SJSA1 (cell line): ENCODE measurements at regions not wholly inside any gene's neighbourhood (a gene's known extent, or its start where the extent isn't known, plus 50 kb on each side); places are given as distances from the start of the nearest gene placed in this dataset.

ENCODE experiments used
- DNase-seq, 2 experiments: peaks; one replicate each; pipeline ENCODE4 v3.0.0-alpha.2; 2015 to 2020; ENCODE audit warnings: low spot score in 2 of 2, low read depth in 1 of 2
- H3K27ac ChIP-seq: fragments of 250-450 bp; sonication (Bioruptor Pico); 2 replicates; pipeline ENCODE4 v1.5.1; 2020; ENCODE audit warnings: mild to moderate bottlenecking, moderate library complexity
- H3K27me3 ChIP-seq: fragments of 250-450 bp; sonication (Bioruptor Pico); replicated peaks from 2 replicates; pipeline ENCODE4 v1.5.1; 2020; ENCODE audit warnings: mild to moderate bottlenecking, moderate library complexity
- H3K36me3 ChIP-seq: fragments of 250-450 bp; sonication (Bioruptor Pico); 2 replicates; pipeline ENCODE4 v1.5.1; 2020; ENCODE audit warnings: mild to moderate bottlenecking
- H3K4me1 ChIP-seq: fragments of 250-450 bp; sonication (Bioruptor Pico); replicated peaks from 2 replicates; pipeline ENCODE4 v1.6.1; 2021; ENCODE audit warnings: mild to moderate bottlenecking
- H3K4me3 ChIP-seq: fragments of 250-450 bp; sonication (Bioruptor Pico); 2 replicates; pipeline ENCODE4 v1.5.1; 2020; ENCODE audit warnings: mild to moderate bottlenecking
- H3K9me3 ChIP-seq: fragments of 250-450 bp; sonication (Bioruptor Pico); replicated peaks from 2 replicates; pipeline ENCODE4 v1.5.1; 2020; ENCODE audit warnings: mild to moderate bottlenecking

DNA sequence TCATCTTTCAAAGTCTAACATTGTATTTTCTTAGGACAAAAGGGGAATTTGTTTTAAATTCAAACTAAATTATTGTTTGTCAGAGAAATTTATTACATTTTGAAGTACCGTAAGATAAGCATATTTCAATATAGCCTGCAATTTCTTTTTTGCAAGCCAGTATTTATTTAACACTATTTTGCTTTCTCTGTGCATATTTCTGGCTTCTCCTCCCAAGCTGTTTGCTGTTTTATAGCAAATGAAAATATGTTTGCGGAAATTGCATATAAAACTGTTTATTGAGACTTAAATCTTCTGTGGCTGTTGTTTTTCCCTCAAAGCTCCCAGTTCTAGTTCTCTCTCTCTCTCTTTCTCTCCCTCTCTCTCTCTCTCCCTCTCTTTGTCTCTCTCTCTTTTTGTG lies 866.8 kb downstream of the FAM181B start:
- no peak for DNase-seq
- Histone ChIP-seq H3K36me3 (no peaks in the 10 kb centered on the region), H3K4me1 (no peaks in the 10 kb centered on the region), H3K9me3 (no peaks in the 10 kb centered on the region), H3K27me3 (no peaks in the 10 kb centered on the region), H3K4me3 (no peak overlapping the region), H3K27ac (no peak overlapping the region)

DNA sequence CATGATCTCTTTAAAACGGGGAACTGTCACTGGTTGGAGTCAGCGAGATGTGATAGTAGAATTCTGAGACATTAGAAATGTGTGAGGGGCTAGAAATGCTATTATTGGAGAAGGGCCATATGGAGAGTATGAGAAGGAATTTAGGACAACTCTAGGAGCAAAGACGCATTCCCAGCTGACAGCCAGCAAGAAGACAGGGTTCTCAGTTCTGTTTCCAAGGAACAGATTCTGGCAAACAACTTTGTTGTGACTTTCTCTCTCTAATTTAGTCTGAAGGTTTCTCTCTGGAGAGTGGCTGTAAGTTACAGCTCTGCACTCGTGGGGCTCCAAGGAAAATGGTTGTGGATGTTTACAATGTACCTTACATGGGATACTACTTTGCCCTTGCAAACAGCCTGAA lies 876.3 kb downstream of the FAM181B start:
- Histone ChIP-seq H3K4me1 (no peaks in the 10 kb centered on the region), H3K27ac (no peak overlapping the region), H3K4me3 (no peak overlapping the region), H3K27me3 (no peaks in the 10 kb centered on the region), H3K9me3 (no peaks in the 10 kb centered on the region), H3K36me3 (no peaks in the 10 kb centered on the region)
- no peak for DNase-seq

DNA sequence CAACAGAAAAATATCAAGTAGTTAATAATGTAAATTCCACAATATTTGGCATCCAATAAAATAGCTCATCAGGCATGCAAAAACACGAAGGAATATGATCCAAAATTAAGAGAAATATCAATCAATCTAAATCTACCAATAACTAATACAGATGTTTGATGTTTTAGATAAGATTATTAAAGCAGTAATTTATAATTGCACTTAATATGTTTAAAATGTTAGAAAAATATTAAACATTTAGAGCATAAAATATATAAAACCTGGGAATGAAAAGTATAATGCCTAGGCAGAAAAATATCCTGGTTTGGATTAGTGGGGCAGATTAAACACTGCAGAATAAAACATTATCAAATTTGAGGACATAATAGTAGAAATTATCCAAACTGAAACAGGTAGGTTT lies 879.9 kb downstream of the FAM181B start:
- Histone ChIP-seq H3K4me3 (no peak overlapping the region), H3K9me3 (no peaks in the 10 kb centered on the region), H3K27ac (no peak overlapping the region), H3K27me3 (no peaks in the 10 kb centered on the region), H3K36me3 (no peaks in the 10 kb centered on the region), H3K4me1 (no peaks in the 10 kb centered on the region)
- DNase-seq = no peak

DNA sequence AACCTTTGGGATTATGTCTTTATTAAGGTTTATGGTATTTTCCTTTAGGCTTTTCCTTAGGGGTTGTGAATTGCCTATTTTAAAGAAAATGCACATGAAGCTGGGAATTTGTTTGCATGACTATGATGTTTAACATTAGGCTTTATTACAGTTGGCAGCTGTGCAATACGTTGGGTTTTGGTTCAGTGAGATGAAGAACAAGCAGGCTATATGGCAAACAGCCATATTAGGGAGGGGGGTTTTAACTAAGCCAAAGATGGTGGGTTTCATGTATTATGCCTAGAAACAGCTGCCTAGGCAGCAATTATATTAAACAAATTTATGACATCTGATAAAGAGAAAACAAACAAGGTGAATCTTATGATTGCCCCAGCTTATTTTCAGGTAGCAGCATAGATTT lies 880.8 kb downstream of the FAM181B start:
- H3K4me1 ChIP-seq = no peaks in the 10 kb centered on the region
- no peak overlapping the region for H3K4me3 ChIP-seq
- H3K27me3 ChIP-seq = no peaks in the 10 kb centered on the region
- H3K27ac ChIP-seq = no peak overlapping the region
- H3K36me3 ChIP-seq = no peaks in the 10 kb centered on the region
- DNase-seq = no peak
- no peaks in the 10 kb centered on the region for H3K9me3 ChIP-seq

DNA sequence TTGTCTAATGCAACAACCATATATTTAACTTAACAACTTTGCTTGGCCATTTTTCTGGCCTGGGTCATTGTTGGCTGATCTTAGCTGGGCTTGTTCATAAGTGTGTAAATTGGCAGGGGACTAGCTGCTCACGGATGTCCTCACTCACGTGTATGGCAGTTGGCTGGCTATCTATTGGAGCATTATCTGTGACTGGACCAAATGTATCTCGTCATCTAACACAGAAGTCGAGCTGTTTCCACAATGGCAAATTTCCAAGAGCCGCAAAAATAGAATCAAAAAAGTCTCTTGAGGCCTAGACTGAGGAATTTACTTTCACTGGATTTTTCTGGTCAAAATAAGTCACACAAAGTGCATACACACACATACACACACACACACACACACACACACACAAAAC lies 893.3 kb downstream of the FAM181B start:
- Histone ChIP-seq H3K4me3 (no peak overlapping the region), H3K27me3 (no peaks in the 10 kb centered on the region), H3K36me3 (no peaks in the 10 kb centered on the region), H3K27ac (no peak overlapping the region), H3K9me3 (no peaks in the 10 kb centered on the region), H3K4me1 (no peaks in the 10 kb centered on the region)
- no peak for DNase-seq

DNA sequence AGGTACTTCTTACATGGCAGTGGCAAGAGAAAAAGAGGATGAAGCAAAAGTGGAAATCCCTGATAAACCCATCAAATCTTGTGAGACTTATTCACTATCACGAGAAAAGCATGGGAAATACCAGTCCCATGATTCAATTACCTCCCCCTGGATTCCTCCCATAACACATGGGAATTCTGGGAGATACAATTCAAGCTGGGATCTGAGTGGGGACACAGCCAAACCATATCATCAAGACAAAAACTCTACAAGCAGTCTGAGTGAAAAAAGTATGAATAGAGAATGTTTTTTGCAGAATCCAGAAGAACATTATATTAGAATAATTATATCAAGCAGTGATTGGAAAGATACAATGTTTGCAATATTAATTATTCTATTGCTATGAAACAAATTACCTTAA lies 893.7 kb downstream of the FAM181B start:
- DNase-seq = no peak
- Histone ChIP-seq H3K36me3 (no peaks in the 10 kb centered on the region), H3K27me3 (no peaks in the 10 kb centered on the region)

DNA sequence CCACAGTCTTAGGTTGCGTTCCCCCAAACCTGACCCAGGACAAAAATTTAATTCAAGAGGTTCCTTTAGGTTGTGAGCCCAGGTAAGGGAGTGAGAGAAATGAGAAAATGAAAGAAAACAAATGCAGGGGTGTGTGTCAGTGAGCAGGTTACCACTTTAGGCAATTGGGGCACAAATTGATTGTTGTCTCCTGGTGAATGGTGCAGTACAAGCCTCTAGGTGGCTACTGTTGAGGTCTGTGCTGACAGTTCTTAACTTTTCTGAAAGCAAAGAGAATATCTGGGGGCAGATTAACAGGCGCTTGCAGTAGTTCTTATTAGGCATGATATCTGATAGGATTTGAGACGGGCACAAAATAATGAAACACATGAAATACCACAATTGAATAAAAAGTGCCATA lies 894.6 kb downstream of the FAM181B start:
- no peaks in the 10 kb centered on the region for H3K4me1 ChIP-seq
- DNase-seq = no peak
- H3K27me3 ChIP-seq = no peaks in the 10 kb centered on the region
- H3K27ac ChIP-seq = no peak overlapping the region
- no peak overlapping the region for H3K4me3 ChIP-seq
- no peaks in the 10 kb centered on the region for H3K36me3 ChIP-seq
- H3K9me3 ChIP-seq = no peaks in the 10 kb centered on the region

More for the DNA sequence above, 893.7 kb downstream of the FAM181B start:
- no peaks in the 10 kb centered on the region for H3K9me3 ChIP-seq
- H3K4me1 ChIP-seq = no peaks in the 10 kb centered on the region
- H3K27ac ChIP-seq = no peak overlapping the region
- H3K4me3 ChIP-seq = no peak overlapping the region

DNA sequence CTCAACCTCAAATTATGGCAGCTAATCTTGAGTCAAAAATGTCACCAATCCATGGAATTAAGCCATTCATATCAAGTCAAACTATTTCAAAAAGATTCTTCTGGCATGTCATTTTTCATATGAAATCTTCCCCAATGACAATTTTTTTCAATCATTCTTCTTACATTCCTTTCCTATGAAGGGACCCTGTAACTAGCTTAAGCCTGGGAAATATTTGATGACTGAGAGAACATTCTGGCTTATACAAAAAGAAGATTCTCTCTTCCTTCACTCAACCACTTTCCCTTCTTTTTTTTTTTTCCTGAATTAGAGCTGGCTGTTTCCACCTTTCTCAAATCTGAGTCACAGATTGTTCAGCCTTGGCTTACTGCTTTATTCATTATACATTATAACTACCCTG lies 903.7 kb downstream of the FAM181B start:
- no peaks in the 10 kb centered on the region for H3K4me1 ChIP-seq
- no peaks in the 10 kb centered on the region for H3K36me3 ChIP-seq
- no peak overlapping the region for H3K27ac ChIP-seq
- no peaks in the 10 kb centered on the region for H3K9me3 ChIP-seq
- no peak overlapping the region for H3K4me3 ChIP-seq
- DNase-seq = no peak
- no peaks in the 10 kb centered on the region for H3K27me3 ChIP-seq

DNA sequence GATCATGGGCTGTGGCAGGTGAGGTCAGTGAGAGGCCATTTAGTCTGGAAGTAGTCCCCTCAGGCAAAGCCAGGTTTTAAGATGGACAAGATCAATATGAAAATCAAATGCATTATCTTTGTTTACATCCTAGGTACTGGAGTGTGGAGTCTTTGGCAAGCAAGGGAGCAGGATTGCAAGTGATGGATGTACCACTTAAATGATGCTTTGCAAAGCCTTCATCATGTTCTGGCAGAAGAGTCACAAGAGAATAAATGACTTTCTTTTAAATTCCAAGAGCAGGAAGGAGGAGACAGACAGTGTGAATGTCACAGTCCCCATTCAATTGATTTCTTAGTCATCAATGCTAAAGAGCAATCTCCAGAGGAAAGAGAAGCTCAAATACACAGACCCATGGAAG lies 908.3 kb downstream of the FAM181B start:
- no peaks in the 10 kb centered on the region for H3K9me3 ChIP-seq
- DNase-seq = no peak
- no peak overlapping the region for H3K4me3 ChIP-seq
- H3K27ac ChIP-seq = no peak overlapping the region
- no peaks in the 10 kb centered on the region for H3K36me3 ChIP-seq
- no peaks in the 10 kb centered on the region for H3K4me1 ChIP-seq
- H3K27me3 ChIP-seq = no peaks in the 10 kb centered on the region

DNA sequence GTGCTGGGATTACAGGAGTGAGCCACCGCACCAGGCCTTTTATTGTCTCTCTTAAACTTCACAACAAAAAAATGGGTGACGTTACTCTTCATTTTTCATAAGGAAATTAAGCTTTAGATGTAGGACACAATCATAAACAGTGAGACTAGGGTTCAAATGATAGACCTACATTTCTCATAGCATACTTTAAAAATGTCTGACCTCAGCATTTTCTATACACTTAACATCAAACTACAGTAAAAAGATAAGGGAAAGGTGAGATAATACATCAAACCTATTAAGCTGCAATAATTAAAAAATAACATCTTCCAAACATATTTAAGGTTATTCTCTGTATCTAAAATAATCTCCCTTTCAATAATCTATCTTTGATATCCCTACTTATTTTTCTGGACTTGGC lies 914.2 kb downstream of the FAM181B start:
- no peaks in the 10 kb centered on the region for H3K9me3 ChIP-seq

DNA sequence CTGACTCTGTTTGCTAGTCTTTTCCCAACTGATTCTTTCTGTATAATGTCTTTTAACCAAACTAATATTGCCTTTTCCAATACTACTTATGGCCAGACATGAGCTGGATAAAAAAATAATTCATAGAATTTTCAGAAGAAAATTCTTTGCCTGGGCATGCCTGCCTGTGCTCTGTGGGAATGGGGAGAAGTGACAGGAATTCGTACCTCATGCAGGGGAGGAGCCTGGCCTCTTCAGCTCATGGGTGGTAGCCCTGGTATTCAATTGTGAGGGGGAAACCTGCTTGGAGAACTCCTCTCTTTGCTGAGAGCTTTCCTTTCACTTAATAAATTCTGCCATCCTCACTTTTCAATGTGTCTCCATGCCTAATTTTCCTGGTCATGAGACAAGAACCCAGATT lies 928.8 kb downstream of the FAM181B start:
- no peak overlapping the region for H3K4me3 ChIP-seq
- no peaks in the 10 kb centered on the region for H3K9me3 ChIP-seq
- no peak overlapping the region for H3K27ac ChIP-seq
- H3K4me1 ChIP-seq = no peaks in the 10 kb centered on the region
- no peaks in the 10 kb centered on the region for H3K36me3 ChIP-seq
- H3K27me3 ChIP-seq = no peaks in the 10 kb centered on the region
- DNase-seq = no peak

More for the DNA sequence above, 914.2 kb downstream of the FAM181B start:
- no peaks in the 10 kb centered on the region for H3K36me3 ChIP-seq
- no peak for DNase-seq
- H3K27ac ChIP-seq = no peak overlapping the region
- H3K4me3 ChIP-seq = no peak overlapping the region
- no peaks in the 10 kb centered on the region for H3K27me3 ChIP-seq
- H3K4me1 ChIP-seq = no peaks in the 10 kb centered on the region

DNA sequence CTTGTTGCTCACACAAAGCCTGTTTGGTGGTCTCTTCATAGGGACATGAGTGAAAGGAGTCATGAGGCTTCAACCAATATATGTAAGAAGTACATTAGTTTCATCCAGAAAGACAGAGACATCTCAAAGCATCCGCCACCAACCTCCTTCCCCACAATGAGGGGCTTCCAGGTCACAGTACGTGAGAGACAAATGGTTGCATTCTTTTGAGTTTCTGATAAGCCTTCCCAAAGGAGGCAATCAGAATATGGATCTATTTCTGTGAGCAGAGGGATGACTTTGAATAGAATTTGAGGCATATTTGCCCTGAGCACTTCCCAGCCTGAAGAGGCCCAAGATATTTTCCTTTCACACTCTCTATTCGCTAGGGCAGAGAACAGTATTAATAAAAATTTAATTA lies 931.1 kb downstream of the FAM181B start:
- Histone ChIP-seq H3K9me3 (no peaks in the 10 kb centered on the region), H3K27me3 (no peaks in the 10 kb centered on the region), H3K27ac (no peak overlapping the region), H3K4me3 (no peak overlapping the region), H3K4me1 (no peaks in the 10 kb centered on the region), H3K36me3 (no peaks in the 10 kb centered on the region)
- no peak for DNase-seq

DNA sequence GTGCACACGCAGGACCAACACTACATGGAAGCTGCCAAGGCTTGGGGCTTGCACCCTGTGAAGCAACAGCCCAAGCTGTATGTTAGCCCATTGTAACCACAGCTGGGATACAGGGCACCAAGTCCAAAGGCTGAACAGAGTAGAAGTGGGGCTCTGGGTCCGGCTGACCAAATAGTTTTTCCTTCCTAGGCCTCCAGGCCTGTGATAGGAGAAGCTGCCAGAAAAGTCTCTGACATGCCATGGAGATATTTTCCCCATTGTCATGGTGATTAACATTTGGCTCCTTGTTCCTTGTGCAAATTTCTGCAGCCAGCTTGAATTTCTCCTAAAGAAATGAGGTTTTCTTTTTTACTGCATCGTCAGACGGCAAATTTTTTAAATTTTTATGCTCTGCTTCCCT lies 941.2 kb downstream of the FAM181B start:
- Histone ChIP-seq H3K4me1 (no peaks in the 10 kb centered on the region), H3K27ac (no peak overlapping the region), H3K9me3 (no peaks in the 10 kb centered on the region), H3K27me3 (no peaks in the 10 kb centered on the region), H3K36me3 (no peaks in the 10 kb centered on the region), H3K4me3 (no peak overlapping the region)
- DNase-seq = no peak

DNA sequence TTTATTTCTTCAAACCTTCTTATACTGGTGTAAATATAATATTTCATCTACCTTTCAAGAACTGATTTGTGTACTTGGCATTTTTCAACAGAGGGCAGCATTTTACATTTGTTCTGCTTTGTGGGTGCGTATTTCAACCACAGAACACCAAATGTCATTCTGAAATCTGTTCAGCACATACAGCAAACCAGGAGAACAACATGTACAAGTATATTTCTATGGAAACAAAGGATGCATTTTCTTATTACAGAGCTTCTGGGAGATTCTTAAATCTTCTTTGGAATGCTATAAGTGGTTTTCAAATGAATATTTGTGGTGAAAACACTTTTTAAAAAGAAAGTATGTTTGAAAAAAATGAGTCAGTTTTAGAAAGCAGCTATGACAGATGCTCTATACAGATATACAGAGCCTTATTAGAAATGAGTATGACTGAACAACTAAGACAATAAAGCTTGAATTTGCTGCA lies 946.0 kb downstream of the FAM181B start:
- no peak for DNase-seq
- Histone ChIP-seq H3K27me3 (no peaks in the 10 kb centered on the region), H3K4me3 (no peak overlapping the region), H3K27ac (no peak overlapping the region), H3K36me3 (no peaks in the 10 kb centered on the region), H3K4me1 (no peaks in the 10 kb centered on the region), H3K9me3 (no peaks in the 10 kb centered on the region)

DNA sequence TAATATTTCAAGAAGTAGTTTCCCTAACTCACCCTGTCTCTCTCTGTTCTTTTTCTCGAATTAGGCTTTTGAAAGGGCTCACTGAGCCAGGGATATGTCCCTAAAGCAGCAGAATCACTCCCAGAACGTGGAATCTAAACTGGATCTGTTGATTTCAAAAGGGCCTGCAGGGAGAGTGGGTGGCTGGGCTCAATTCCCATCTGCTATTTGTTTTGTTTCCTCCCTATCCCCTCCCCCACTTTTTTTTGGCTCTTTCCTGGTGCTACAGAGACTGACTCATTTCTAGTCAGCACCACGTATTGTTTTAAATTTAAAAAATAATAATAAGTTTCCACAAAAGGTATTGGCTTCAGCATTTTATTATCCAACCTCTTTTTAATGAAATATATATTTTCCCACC lies 961.5 kb downstream of the FAM181B start:
- no peaks in the 10 kb centered on the region for H3K27me3 ChIP-seq
- no peaks in the 10 kb centered on the region for H3K36me3 ChIP-seq
- no peaks in the 10 kb centered on the region for H3K4me1 ChIP-seq
- no peak overlapping the region for H3K4me3 ChIP-seq
- no peaks in the 10 kb centered on the region for H3K9me3 ChIP-seq
- H3K27ac ChIP-seq = no peak overlapping the region
- no peak for DNase-seq
